ENCODE measurements at regions not wholly inside any gene's neighbourhood (a gene's known extent, or its start where the extent isn't known, plus 50 kb on each side); places are given as distances from the start of the nearest gene placed in this dataset.

DNA sequence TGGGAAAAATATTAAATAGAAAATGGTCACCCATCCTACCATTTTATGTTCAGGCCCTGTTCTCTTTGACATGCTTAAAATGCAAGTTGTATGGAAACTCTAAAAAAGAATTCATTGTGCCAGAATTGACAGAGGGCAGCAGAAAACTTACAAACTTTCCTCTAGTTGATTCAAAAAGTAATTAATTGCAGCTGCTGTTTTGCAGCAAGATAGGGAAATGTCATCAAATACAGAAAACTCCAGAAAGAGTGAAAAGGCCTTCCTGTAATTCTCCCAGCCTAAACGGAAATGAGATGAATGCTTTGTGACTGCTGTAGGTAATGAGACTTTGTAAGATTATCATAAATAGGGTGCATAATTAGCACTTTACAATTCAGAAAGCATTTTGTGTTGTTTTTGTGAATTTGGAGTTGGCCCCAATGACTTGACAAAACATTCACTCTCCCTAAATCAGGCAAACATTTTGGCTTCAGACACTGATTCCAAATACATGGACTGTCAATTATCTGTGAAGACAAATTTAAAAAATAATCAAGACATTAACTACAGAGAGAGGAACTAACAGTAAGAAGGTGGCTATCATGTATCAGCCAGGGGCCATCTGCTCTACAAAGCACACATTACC is 861.8 kb downstream of the SQOR start:
- H3K4me3 ChIP-seq (ENCODE audit: control extremely low read depth in 1 of 5, extremely low read depth in 1 of 5, insufficient read depth in 1 of 5, low read depth in 2 of 5, low read length in 4 of 5): no peak overlapping the region
- Mint-ChIP-seq H3K4me3 (no peak overlapping the region), H3K27ac (no peak overlapping the region), H3K4me1 (no peaks in the 10 kb centered on the region), H3K9me3 (ENCODE audit: insufficient read depth) (peaks cover 12% of the 10 kb centered on the region), H3K27me3 (no peaks in the 10 kb centered on the region)
- H3K9ac ChIP-seq (ENCODE audit: low read length): no peak overlapping the region
- no peaks in the 10 kb centered on the region for H4K20me1 ChIP-seq (ENCODE audit: control insufficient read depth, insufficient read depth, low read length, poor library complexity, severe bottlenecking)
- H3K27ac ChIP-seq (ENCODE audit: low read length in 2 of 2): no peak overlapping the region
- no CpG with 5 or more reads among the region's 1 CpG for WGBS (ENCODE audit: insufficient coverage)
- no peaks in the 10 kb centered on the region for H3K79me2 ChIP-seq (ENCODE audit: control insufficient read depth, insufficient read depth, low read length)
- ChIA-PET POLR2A (no interaction called here), CTCF (no interaction called here)
- no peak overlapping the region for H3K4me2 ChIP-seq (replicated peaks; ENCODE audit: low read depth, low read length, poor library complexity, severe bottlenecking)
- H3K9me3 ChIP-seq (ENCODE audit: control extremely low read depth in 1 of 3, control insufficient read depth in 2 of 3, insufficient read depth in 1 of 3, low read length in 2 of 3): peaks cover 0 to 3% (median 3%) of the 10 kb centered on the region in 3 donors
- intact Hi-C loops (cut with micrococcal nuclease): no loop called here
- TF ChIP-seq CTCF (IDR thresholded peaks at IDR 0.05) (no peak), EZH2 (IDR thresholded peaks at IDR 0.05; ENCODE audit: borderline replicate concordance, insufficient read depth, low read depth, low read length, poor library complexity, severe bottlenecking) (no peak)
- no peaks in the 10 kb centered on the region for H3K36me3 ChIP-seq (replicated peaks in 1 of 2; ENCODE audit: control extremely low read depth in 1 of 2, control insufficient read depth in 1 of 2, extremely low read depth in 1 of 2, insufficient read depth in 2 of 2, low read length in 1 of 2)
- ATAC-seq (ENCODE audit: low read depth) (no peak), DNase-seq (no peak)
- H2AFZ ChIP-seq (ENCODE audit: insufficient read depth, low read depth, low read length, poor library complexity, severe bottlenecking): no peak overlapping the region
- no peaks in the 10 kb centered on the region for H3K4me1 ChIP-seq (ENCODE audit: control insufficient read depth in 2 of 2, insufficient read depth in 2 of 2, low read length in 2 of 2)
- no peaks in the 10 kb centered on the region for H3K27me3 ChIP-seq (replicated peaks in 1 of 4; ENCODE audit: control extremely low read depth in 1 of 4, control insufficient read depth in 3 of 4, insufficient read depth in 4 of 4, low read length in 3 of 4)

DNA sequence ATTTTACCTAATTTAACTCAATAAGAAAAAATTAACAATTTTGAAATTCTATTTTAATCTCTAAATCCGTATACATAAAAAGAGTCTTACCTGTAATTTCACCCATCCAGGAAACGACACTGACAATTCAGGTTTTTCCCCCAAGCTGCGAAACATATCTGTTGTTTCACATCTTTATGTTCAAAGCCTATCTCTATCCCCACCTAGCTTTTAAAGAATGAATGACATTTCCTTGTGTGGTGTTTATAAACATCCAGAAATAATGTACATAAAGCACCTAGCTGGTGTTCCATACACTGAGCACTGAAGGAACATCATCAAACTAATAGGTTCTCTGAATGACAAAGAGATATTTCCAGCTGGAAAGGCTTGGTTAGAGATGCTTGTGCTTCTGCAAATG is 867.8 kb downstream of the SQOR start:
- no peak overlapping the region for H3K27ac Mint-ChIP-seq

More for the DNA sequence above, 867.8 kb downstream of the SQOR start:
- WGBS (ENCODE audit: insufficient coverage): 100% methylated on average over 1 of the region's 3 CpGs
- H3K4me3 ChIP-seq (ENCODE audit: control extremely low read depth in 1 of 5, extremely low read depth in 1 of 5, insufficient read depth in 1 of 5, low read depth in 2 of 5, low read length in 4 of 5): no peak overlapping the region
- H3K79me2 ChIP-seq (ENCODE audit: control insufficient read depth, insufficient read depth, low read length): no peaks in the 10 kb centered on the region
- peaks cover 0 to 1% (median 0%) of the 10 kb centered on the region in 3 donors for H3K9me3 ChIP-seq (ENCODE audit: control extremely low read depth in 1 of 3, control insufficient read depth in 2 of 3, insufficient read depth in 1 of 3, low read length in 2 of 3)
- H3K4me1 Mint-ChIP-seq: no peaks in the 10 kb centered on the region
- H3K9me3 Mint-ChIP-seq (ENCODE audit: insufficient read depth): peaks cover 5% of the 10 kb centered on the region
- H2AFZ ChIP-seq (ENCODE audit: insufficient read depth, low read depth, low read length, poor library complexity, severe bottlenecking): no peak overlapping the region
- no peak overlapping the region for H3K4me3 Mint-ChIP-seq
- CTCF ChIA-PET: no interaction called here
- TF ChIP-seq EZH2 (IDR thresholded peaks at IDR 0.05; ENCODE audit: borderline replicate concordance, insufficient read depth, low read depth, low read length, poor library complexity, severe bottlenecking): no peak
- TF ChIP-seq CTCF (IDR thresholded peaks at IDR 0.05): no peak
- H3K27me3 Mint-ChIP-seq: no peaks in the 10 kb centered on the region
- H3K36me3 ChIP-seq (replicated peaks in 1 of 2; ENCODE audit: control extremely low read depth in 1 of 2, control insufficient read depth in 1 of 2, extremely low read depth in 1 of 2, insufficient read depth in 2 of 2, low read length in 1 of 2): no peaks in the 10 kb centered on the region
- POLR2A ChIA-PET: no interaction called here
- H4K20me1 ChIP-seq (ENCODE audit: control insufficient read depth, insufficient read depth, low read length, poor library complexity, severe bottlenecking): no peaks in the 10 kb centered on the region
- H3K27me3 ChIP-seq (replicated peaks in 1 of 4; ENCODE audit: control extremely low read depth in 1 of 4, control insufficient read depth in 3 of 4, insufficient read depth in 4 of 4, low read length in 3 of 4): no peaks in the 10 kb centered on the region
- no peak for DNase-seq
- H3K4me1 ChIP-seq (ENCODE audit: control insufficient read depth in 2 of 2, insufficient read depth in 2 of 2, low read length in 2 of 2): no peaks in the 10 kb centered on the region
- no peak for ATAC-seq (ENCODE audit: low read depth)
- H3K4me2 ChIP-seq (replicated peaks; ENCODE audit: low read depth, low read length, poor library complexity, severe bottlenecking): no peak overlapping the region
- H3K27ac ChIP-seq (ENCODE audit: low read length in 2 of 2): no peak overlapping the region
- H3K9ac ChIP-seq (ENCODE audit: low read length): no peak overlapping the region
- intact Hi-C loops (cut with micrococcal nuclease): no loop called here

Measured in B cell (primary cell).